HEK293T (cell line): ENCODE measurements at regions not wholly inside any gene's neighbourhood (a gene's known extent, or its start where the extent isn't known, plus 50 kb on each side); places are given as distances from the start of the nearest gene placed in this dataset.

Experiments used
- ARNT ChIP-seq: fragments of 450-650 bp; IDR thresholded peaks from 2 replicates; pipeline ENCODE4 v1.6.1; 2017; ENCODE audit warnings: mild to moderate bottlenecking
- BHLHE40 ChIP-seq: fragments of 450-650 bp; IDR thresholded peaks from 2 replicates; pipeline ENCODE4 v1.6.1; 2016; ENCODE audit warnings: mild to moderate bottlenecking, moderate library complexity, borderline replicate concordance
- CTBP1 ChIP-seq: fragments of 450-650 bp; IDR thresholded peaks from 2 replicates; pipeline ENCODE4 v1.6.1; 2016; ENCODE audit warnings: borderline replicate concordance
- ELF4 ChIP-seq: fragments of 450-650 bp; IDR thresholded peaks from 2 replicates; pipeline ENCODE4 v1.6.1; 2017; ENCODE audit warnings: antibody characterized with exemption
- FOXM1 ChIP-seq: fragments of 450-650 bp; IDR thresholded peaks from 2 replicates; pipeline ENCODE4 v1.6.1; 2017; ENCODE audit warnings: mild to moderate bottlenecking, borderline replicate concordance
- HDGF ChIP-seq: fragments of 450-650 bp; IDR thresholded peaks from 2 replicates; pipeline ENCODE4 v1.6.1; 2017; ENCODE audit warnings: antibody characterized with exemption, borderline replicate concordance
- LEF1 ChIP-seq: fragments of 450-650 bp; IDR thresholded peaks from 2 replicates; pipeline ENCODE4 v1.6.1; 2017; ENCODE audit warnings: mild to moderate bottlenecking, borderline replicate concordance
- SP1 ChIP-seq: fragments of 450-650 bp; IDR thresholded peaks from 2 replicates; pipeline ENCODE4 v1.6.1; 2017
- SUZ12 ChIP-seq: fragments of 450-650 bp; IDR thresholded peaks from 2 replicates; pipeline ENCODE4 v1.6.1; 2016; ENCODE audit warnings: mild to moderate bottlenecking
- TARDBP ChIP-seq: fragments of 450-650 bp; IDR thresholded peaks from 2 replicates; pipeline ENCODE4 v1.6.1; 2016
- TF ChIP-seq, protein P1 (sequence below): fragments of 450-650 bp; IDR thresholded peaks from 2 replicates; pipeline ENCODE4 v1.6.1; 2016

DNA sequence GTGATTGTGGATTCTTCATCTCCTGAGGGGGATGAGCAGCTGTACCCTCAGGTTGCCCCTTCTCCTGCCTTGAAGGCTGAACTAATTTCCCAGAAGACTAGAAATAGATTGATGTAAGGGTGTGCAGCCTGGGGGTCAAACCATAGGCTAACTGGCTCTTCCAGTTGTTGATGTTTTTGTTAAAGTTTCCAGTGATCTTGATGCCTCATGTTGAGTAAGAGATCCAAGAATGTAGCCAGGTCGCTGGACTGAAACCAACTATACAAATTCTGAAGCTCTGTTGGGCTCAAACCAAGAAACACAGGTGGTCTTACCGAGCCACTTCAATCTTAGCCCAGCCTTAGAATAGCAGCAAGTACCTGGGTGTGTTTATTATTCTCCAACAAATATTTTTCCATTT is 391.8 kb downstream of the KLF5 start:
- no peak for TF ChIP-seq SP1
- TF ChIP-seq, protein P1, sequence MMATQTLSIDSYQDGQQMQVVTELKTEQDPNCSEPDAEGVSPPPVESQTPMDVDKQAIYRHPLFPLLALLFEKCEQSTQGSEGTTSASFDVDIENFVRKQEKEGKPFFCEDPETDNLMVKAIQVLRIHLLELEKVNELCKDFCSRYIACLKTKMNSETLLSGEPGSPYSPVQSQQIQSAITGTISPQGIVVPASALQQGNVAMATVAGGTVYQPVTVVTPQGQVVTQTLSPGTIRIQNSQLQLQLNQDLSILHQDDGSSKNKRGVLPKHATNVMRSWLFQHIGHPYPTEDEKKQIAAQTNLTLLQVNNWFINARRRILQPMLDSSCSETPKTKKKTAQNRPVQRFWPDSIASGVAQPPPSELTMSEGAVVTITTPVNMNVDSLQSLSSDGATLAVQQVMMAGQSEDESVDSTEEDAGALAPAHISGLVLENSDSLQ: no peak
- no peak for TF ChIP-seq ARNT
- no peak for TF ChIP-seq HDGF
- no peak for TF ChIP-seq FOXM1
- TF ChIP-seq BHLHE40: no peak
- TF ChIP-seq LEF1: no peak
- TF ChIP-seq TARDBP: no peak
- no peak for TF ChIP-seq ELF4
- no peak for TF ChIP-seq CTBP1
- no peak for TF ChIP-seq SUZ12
